ENCODE measurements at regions not wholly inside any gene's neighbourhood (a gene's known extent, or its start where the extent isn't known, plus 50 kb on each side); places are given as distances from the start of the nearest gene placed in this dataset.

DNA sequence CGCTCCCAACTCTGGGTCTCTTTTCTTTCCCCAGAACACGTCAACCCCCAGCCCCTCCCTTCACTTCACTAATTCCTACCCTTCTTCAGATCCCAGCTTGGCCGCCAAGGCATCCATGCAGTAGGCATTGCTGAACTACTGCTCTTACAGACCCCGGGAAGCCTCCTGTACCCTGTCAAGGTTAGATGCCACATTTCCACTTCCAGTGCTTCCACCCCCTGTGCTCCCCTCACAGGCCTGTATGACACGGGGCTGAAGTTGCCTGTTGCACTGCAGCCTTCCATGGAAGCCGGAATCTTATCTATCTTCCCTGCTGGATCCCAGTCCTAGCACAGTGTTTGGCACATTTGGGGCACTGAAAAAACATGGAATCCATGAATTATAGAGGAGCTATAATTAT is 99.0 kb upstream of the SOD1 start:
- TF ChIP-seq GATA3 (IDR thresholded peaks at IDR 0.05; ENCODE audit: low read depth, low read length) (no peak), GATA2 (IDR thresholded peaks at IDR 0.05; ENCODE audit: low read depth, low read length) (no peak)

Measured in SH-SY5Y (cell line).